H1 (cell line): ENCODE measurements at regions not wholly inside any gene's neighbourhood (a gene's known extent, or its start where the extent isn't known, plus 50 kb on each side); places are given as distances from the start of the nearest gene placed in this dataset.

Source experiments
- CTCF ChIA-PET: fragments of 300-600 bp; sonication (Branson Sonifier 250); formaldehyde crosslinking; loops from one replicate; lab custom pipeline; 2021; ENCODE audit not compliant: partially characterized antibody; lab: Charles Lee
- POLR2A ChIA-PET: fragments of 300-600 bp; sonication (Branson Sonifier 250); formaldehyde crosslinking; loops from one replicate; lab custom pipeline; 2021; ENCODE audit warnings: inconsistent platforms; ENCODE audit not compliant: partially characterized antibody; lab: Charles Lee
- DNase-seq, 2 experiments: peaks; one replicate each; pipeline versions ENCODE4 v3.0.0 to v3.0.0-alpha.2; 2010 to 2022; ENCODE audit warnings: low spot score in 2 of 2, low read depth in 1 of 2, mixed read lengths in 1 of 2
- FAIRE-seq: peaks from 2 replicates; lab custom pipeline; 2011; peaks lifted over from hg19 to GRCh38; lab: Jason Lieb, UNC
- H2AFZ ChIP-seq: 2 replicates; pipeline ENCODE4 v1.8.1; 2012; ENCODE audit warnings: low read length, inconsistent platforms
- H2AK5ac ChIP-seq: 2 replicates; pipeline ENCODE4 v1.6.1; 2013; ENCODE audit warnings: low read depth, low read length
- H2BK120ac ChIP-seq: replicated peaks from 2 replicates; pipeline ENCODE3; 2013; ENCODE audit warnings: low read depth, low read length, inconsistent platforms
- H2BK12ac ChIP-seq: 2 replicates; pipeline ENCODE4 v1.6.1; 2013; ENCODE audit warnings: low read depth, low read length
- H2BK15ac ChIP-seq: 2 replicates; pipeline ENCODE4 v1.6.1; 2013; ENCODE audit warnings: low read length
- H2BK20ac ChIP-seq: 2 replicates; pipeline ENCODE4 v1.6.1; 2013; ENCODE audit warnings: low read length
- H2BK5ac ChIP-seq: 2 replicates; pipeline ENCODE4 v1.6.1; 2013; ENCODE audit warnings: low read depth, low read length
- H3K14ac ChIP-seq: 2 replicates; pipeline ENCODE4 v1.6.1; 2013; ENCODE audit warnings: inconsistent platforms; ENCODE audit not compliant: insufficient read length
- H3K18ac ChIP-seq: 2 replicates; pipeline ENCODE4 v1.6.1; 2013; ENCODE audit warnings: low read length; ENCODE audit errors: extremely low read depth
- H3K23ac ChIP-seq: 2 replicates; pipeline ENCODE4 v1.6.1; 2013; ENCODE audit warnings: inconsistent platforms; ENCODE audit not compliant: insufficient read length
- H3K23me2 ChIP-seq: 2 replicates; pipeline ENCODE4 v1.6.1; 2013; ENCODE audit warnings: low read depth, low read length
- H3K27ac ChIP-seq: 2 replicates; pipeline ENCODE4 v1.6.1; 2011; ENCODE audit warnings: low read depth, low read length, inconsistent platforms
- H3K27me3 ChIP-seq, 4 experiments: replicated peaks in 1 of 4; 1 replicate in 1 of 4; 2 replicates in 3 of 4; pipeline versions ENCODE4 v1.6.1 to v1.8.1; 2011 to 2013; ENCODE audit warnings: low read length in 3 of 4, mild to moderate bottlenecking in 3 of 4, inconsistent platforms in 2 of 4, mixed read lengths in 2 of 4, moderate library complexity in 1 of 4; ENCODE audit not compliant: control insufficient read depth in 3 of 4, insufficient read depth in 3 of 4; ENCODE audit errors: extremely low read depth in 1 of 4
- H3K36me3 ChIP-seq, 4 experiments: 2 replicates each; pipeline versions ENCODE4 v1.6.1 to v1.8.1; 2011 to 2013; ENCODE audit warnings: mild to moderate bottlenecking in 4 of 4, low read length in 3 of 4, moderate library complexity in 2 of 4, control low read depth in 1 of 4, inconsistent platforms in 1 of 4; ENCODE audit not compliant: insufficient read depth in 4 of 4, control insufficient read depth in 2 of 4
- H3K4ac ChIP-seq: replicated peaks from 2 replicates; pipeline ENCODE3; 2013; ENCODE audit warnings: low read length, low read depth, mixed read lengths, inconsistent platforms; ENCODE audit not compliant: insufficient read length
- H3K4me1 ChIP-seq, 4 experiments: replicated peaks in 1 of 4; 1 replicate in 1 of 4; 2 replicates in 3 of 4; pipeline versions ENCODE4 v1.6.1 to v1.8.1; 2011 to 2013; ENCODE audit warnings: low read length in 3 of 4, inconsistent platforms in 2 of 4, mixed read lengths in 1 of 4; ENCODE audit not compliant: insufficient read depth in 4 of 4, control insufficient read depth in 3 of 4
- H3K4me2 ChIP-seq, 2 experiments: 2 replicates each; pipeline versions ENCODE4 v1.6.1 to v1.8.1; 2011 to 2013; ENCODE audit warnings: low read depth in 2 of 2, low read length in 2 of 2, control low read depth in 1 of 2, inconsistent platforms in 1 of 2, mild to moderate bottlenecking in 1 of 2; ENCODE audit not compliant: insufficient read depth in 1 of 2
- H3K4me3 ChIP-seq, 4 experiments: fragments of 200-600, 300-600 bp in 1 of 4; sonication (generic), shearing (Covaris generic), sonication (Bioruptor Twin) in 1 of 4; 2 replicates each; pipeline versions ENCODE4 v1.5.1 to v1.8.1; 2011 to 2016; ENCODE audit warnings: low read length in 4 of 4, low read depth in 3 of 4, control low read depth in 2 of 4, inconsistent platforms in 2 of 4, mild to moderate bottlenecking in 2 of 4, mixed read lengths in 1 of 4, moderate library complexity in 1 of 4; ENCODE audit not compliant: insufficient read depth in 2 of 4; ENCODE audit errors: extremely low read depth in 1 of 4
- H3K56ac ChIP-seq: replicated peaks from 2 replicates; pipeline ENCODE3; 2013; ENCODE audit warnings: low read depth, mild to moderate bottlenecking, mixed read lengths, low read length, inconsistent platforms; ENCODE audit not compliant: insufficient read length
- H3K79me1 ChIP-seq: 2 replicates; pipeline ENCODE4 v1.6.1; 2013; ENCODE audit warnings: low read depth, low read length, control low read depth
- H3K79me2 ChIP-seq, 2 experiments: 2 replicates each; pipeline versions ENCODE4 v1.6.1 to v1.8.1; 2012 to 2013; ENCODE audit warnings: low read length in 2 of 2, mild to moderate bottlenecking in 2 of 2, inconsistent platforms in 1 of 2; ENCODE audit not compliant: insufficient read depth in 2 of 2, control insufficient read depth in 1 of 2
- H3K9ac ChIP-seq, 4 experiments: replicated peaks in 1 of 4; 1 replicate in 1 of 4; 2 replicates in 3 of 4; pipeline versions ENCODE4 v1.6.1 to v1.8.1; 2011 to 2013; ENCODE audit warnings: low read depth in 3 of 4, low read length in 3 of 4, control low read depth in 2 of 4, mild to moderate bottlenecking in 2 of 4, moderate library complexity in 2 of 4, inconsistent platforms in 1 of 4; ENCODE audit errors: extremely low read depth in 1 of 4
- H3K9me3 ChIP-seq, 2 experiments: 2 replicates each; pipeline versions ENCODE4 v1.6.1 to v1.8.1; 2012 to 2013; ENCODE audit warnings: mild to moderate bottlenecking in 2 of 2, moderate library complexity in 2 of 2, control low read depth in 1 of 2, inconsistent platforms in 1 of 2, low read depth in 1 of 2, low read length in 1 of 2, mixed read lengths in 1 of 2; ENCODE audit not compliant: insufficient read depth in 2 of 2
- H4K20me1 ChIP-seq, 2 experiments: replicated peaks in 1 of 2; 2 replicates each; pipeline versions ENCODE3 to v1.8.1; 2011 to 2013; ENCODE audit warnings: inconsistent platforms in 2 of 2, low read length in 2 of 2, mild to moderate bottlenecking in 1 of 2; ENCODE audit not compliant: insufficient read depth in 2 of 2, control insufficient read depth in 1 of 2
- H4K5ac ChIP-seq: 2 replicates; pipeline ENCODE4 v1.6.1; 2013; ENCODE audit warnings: low read length, low read depth, mixed read lengths, inconsistent platforms; ENCODE audit not compliant: insufficient read length
- H4K8ac ChIP-seq: 2 replicates; pipeline ENCODE4 v1.8.0; 2013; ENCODE audit warnings: mild to moderate bottlenecking, moderate library complexity, low read length, inconsistent platforms; ENCODE audit not compliant: insufficient read depth; ENCODE audit errors: extremely low read depth
- H4K91ac ChIP-seq: replicated peaks from 2 replicates; pipeline ENCODE3; 2013; ENCODE audit warnings: low read length, mixed read lengths, inconsistent platforms; ENCODE audit not compliant: insufficient read length
- POU5F1 ChIP-seq: IDR thresholded peaks from 2 replicates; pipeline ENCODE4 v1.6.1; 2011; ENCODE audit warnings: low read depth, mild to moderate bottlenecking, low read length, moderate library complexity
- RAD21 ChIP-seq, 2 experiments: IDR thresholded peaks in 1 of 2; conservative IDR thresholded peaks in 1 of 2; 2 replicates each; pipeline ENCODE4 v1.6.1; 2011; ENCODE audit warnings: low read depth in 2 of 2, low read length in 2 of 2, improper control_type of control experiment in 1 of 2, inconsistent platforms in 1 of 2, mild to moderate bottlenecking in 1 of 2, moderate library complexity in 1 of 2
- WGBS, 2 experiments: shearing (Covaris generic) in 1 of 2; methylation state at CpG; one replicate each; pipeline versions ENCODE4 v1.1.6 to v1.1.7; 2013 to 2015; ENCODE audit warnings: low lambda C conversion rate in 2 of 2, mixed read lengths in 2 of 2, inconsistent platforms in 1 of 2, low coverage in 1 of 2, missing lambda C conversion rate in 1 of 2; ENCODE audit not compliant: insufficient replicate concordance in 2 of 2, insufficient coverage in 1 of 2, insufficient read length in 1 of 2; ENCODE audit errors: extremely low coverage in 1 of 2, missing lambda C conversion rate in 1 of 2; 5-methylcytosine and 5-hydroxymethylcytosine counted together

DNA sequence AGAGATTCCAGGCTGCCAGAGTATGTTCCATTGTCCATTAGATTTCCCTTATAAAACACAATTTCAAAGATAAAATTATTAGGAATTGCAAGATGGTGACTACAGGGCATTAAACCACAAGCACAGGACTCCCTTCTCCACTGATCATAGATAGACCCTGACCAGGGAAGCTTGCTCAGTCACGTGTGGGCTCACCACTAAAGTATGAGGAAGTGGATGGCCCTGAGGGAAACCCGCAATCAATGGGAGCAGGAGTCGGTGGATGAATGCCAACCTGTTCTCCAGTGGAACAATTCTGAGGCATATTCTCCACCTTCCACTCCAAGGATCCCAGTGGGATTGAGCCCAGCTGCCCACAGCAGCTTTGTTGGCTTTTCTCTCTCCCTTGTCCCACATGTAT, 515.7 kb downstream of the BCOR start:
- no peak overlapping the region for H3K14ac ChIP-seq
- H4K91ac ChIP-seq = no peak overlapping the region
- no peak overlapping the region for H2BK5ac ChIP-seq
- no peaks in the 10 kb centered on the region for H3K4me1 ChIP-seq
- no peaks in the 10 kb centered on the region for H3K36me3 ChIP-seq
- H3K56ac ChIP-seq = no peak overlapping the region
- FAIRE-seq (no peak), DNase-seq (no peak)
- H3K4me3 ChIP-seq = no peak overlapping the region
- H3K27ac ChIP-seq = no peak overlapping the region
- H3K9me3 ChIP-seq = peaks cover 0 to 2% of the 10 kb centered on the region in 2 experiments; a peak in 1 of 4 replicates
- H3K4me2 ChIP-seq = no peak overlapping the region
- no peak overlapping the region for H4K8ac ChIP-seq
- no peak overlapping the region for H3K18ac ChIP-seq
- no peak for TF ChIP-seq RAD21 (IDR thresholded peaks at IDR 0.05 in 1 of 2, conservative IDR thresholded peaks at IDR 0.05 in 1 of 2; ENCODE audit: low read depth in 2 of 2, low read length in 2 of 2)
- TF ChIP-seq POU5F1 = no peak
- no peak overlapping the region for H3K9ac ChIP-seq
- no peak overlapping the region for H3K4ac ChIP-seq
- no peaks in the 10 kb centered on the region for H3K79me2 ChIP-seq
- no peaks in the 10 kb centered on the region for H3K27me3 ChIP-seq
- H2BK15ac ChIP-seq = no peak overlapping the region
- no peak overlapping the region for H2BK12ac ChIP-seq
- no peak overlapping the region for H2AK5ac ChIP-seq
- no peak overlapping the region for H2AFZ ChIP-seq
- H3K23me2 ChIP-seq = no peaks in the 10 kb centered on the region
- H4K5ac ChIP-seq = no peak overlapping the region
- ChIA-PET POLR2A (no interaction called here), CTCF (interaction anchor here (0.6 kb wide), 1 partner anchor 374 kb away, joined by 4 read pairs; no protein-coding TSS in a partner anchor)
- 100% methylated on average over 3 of the region's 3 CpGs; no CpG with 5 or more reads in 1 of the 2 experiments for WGBS, 2 experiments
- no peak overlapping the region for H2BK120ac ChIP-seq
- no peak overlapping the region for H3K23ac ChIP-seq
- H4K20me1 ChIP-seq = no peaks in the 10 kb centered on the region
- H2BK20ac ChIP-seq = no peak overlapping the region
- no peaks in the 10 kb centered on the region for H3K79me1 ChIP-seq
